Panc1 (cell line): ENCODE measurements at regions not wholly inside any gene's neighbourhood (a gene's known extent, or its start where the extent isn't known, plus 50 kb on each side); places are given as distances from the start of the nearest gene placed in this dataset.
A peak's percentile ranks its signal among the peaks of the same experiment; 100 is the strongest.

Source experiments
- ATAC-seq: fragments of 200-7000 bp; cut with Tn5 transposase; 2 replicates; pipeline ENCODE4 v1.9.1; 2020; ENCODE audit warnings: mild to moderate bottlenecking, moderate library complexity
- BruUV-seq: library from RNA; stranded (reverse); fragments of 400-500 nt; replicated peaks from 2 replicates; lab custom pipeline; 2021; lab: Mats Ljungman, UMichigan
- CTCF ChIA-PET: fragments of 300-600 bp; sonication (Branson Sonifier 250); formaldehyde crosslinking; loops from one replicate; lab custom pipeline; 2022; ENCODE audit warnings: antibody characterized with exemption; lab: Charles Lee
- POLR2A ChIA-PET: fragments of 300-600 bp; sonication (Branson Sonifier 250); formaldehyde crosslinking; loops from one replicate; lab custom pipeline; 2022; ENCODE audit warnings: antibody characterized with exemption; lab: Charles Lee
- DNase-seq: peaks from one replicate; pipeline ENCODE4 v3.0.0-alpha.2; 2010; ENCODE audit warnings: low read depth, low spot score
- H3K27ac ChIP-seq: 2 replicates; pipeline ENCODE4 v1.5.1; 2011; ENCODE audit warnings: mild to moderate bottlenecking, low read length, inconsistent platforms
- H3K27me3 ChIP-seq: fragments of 200-500 bp; sonication (Bioruptor generic); 2 replicates; pipeline ENCODE4 v1.6.0; 2014; ENCODE audit warnings: low read length, inconsistent platforms; ENCODE audit not compliant: control insufficient read depth, insufficient read depth
- H3K36me3 ChIP-seq: fragments of 200-500 bp; sonication (Bioruptor generic); 2 replicates; pipeline ENCODE4 v1.5.1; 2014; ENCODE audit warnings: inconsistent platforms, mild to moderate bottlenecking, low read length, moderate library complexity; ENCODE audit not compliant: control insufficient read depth, insufficient read depth
- H3K4me1 ChIP-seq: 2 replicates; pipeline ENCODE4 v1.5.1; 2011; ENCODE audit warnings: inconsistent platforms, mild to moderate bottlenecking, low read length, moderate library complexity; ENCODE audit not compliant: control insufficient read depth, insufficient read depth
- H3K4me3 ChIP-seq, 2 experiments: 2 replicates each; pipeline ENCODE4 v1.5.1; 2011 to 2012; ENCODE audit warnings: low read depth in 2 of 2, low read length in 2 of 2, mild to moderate bottlenecking in 2 of 2, inconsistent platforms in 1 of 2, moderate library complexity in 1 of 2
- H3K9me3 ChIP-seq: fragments of 200-500 bp; sonication (Bioruptor generic); 2 replicates; pipeline ENCODE4 v1.5.1; 2014; ENCODE audit warnings: low read depth, mild to moderate bottlenecking, inconsistent platforms, low read length, moderate library complexity; ENCODE audit not compliant: control insufficient read depth, insufficient read depth
- POLR2AphosphoS5 ChIP-seq: IDR thresholded peaks from 2 replicates; pipeline ENCODE4 v1.6.1; 2012; ENCODE audit warnings: mild to moderate bottlenecking, low read depth, low read length, moderate library complexity
- SIN3A ChIP-seq: IDR thresholded peaks from 2 replicates; pipeline ENCODE4 v1.6.1; 2012; ENCODE audit warnings: low read depth, mild to moderate bottlenecking, low read length, moderate library complexity, borderline replicate concordance; ENCODE audit not compliant: insufficient read depth
- TCF7L2 ChIP-seq: IDR thresholded peaks from 2 replicates; pipeline ENCODE4 v1.6.1; 2011; ENCODE audit warnings: mild to moderate bottlenecking, low read depth, low read length, inconsistent platforms
- in situ Hi-C: cut with HindIII; loops from 2 replicates; pipeline ENCODE4 v1.10.0; 2016; ENCODE audit warnings: low sequenced_read_pairs, low pct_unique_long_range_greater_than_20kb
- intact Hi-C: fragments of 100-400 bp; cut with micrococcal nuclease; formaldehyde crosslinking; loops from one replicate; pipeline ENCODE4 v1.10.0; 2022; ENCODE audit not compliant: unreplicated experiment
- TF ChIP-seq, protein P1 (sequence below): fragments of 450-650 bp; IDR thresholded peaks from 2 replicates; pipeline ENCODE4 v1.5.1; 2017; ENCODE audit warnings: mild to moderate bottlenecking
- TF ChIP-seq, protein P2 (sequence below), 2 experiments: IDR thresholded peaks; 2 replicates each; pipeline ENCODE4 v1.6.1; 2011 to 2012; ENCODE audit warnings: low read depth in 2 of 2, control low read depth in 1 of 2, low read length in 1 of 2, mild to moderate bottlenecking in 1 of 2, moderate library complexity in 1 of 2; ENCODE audit not compliant: insufficient read depth in 1 of 2

DNA sequence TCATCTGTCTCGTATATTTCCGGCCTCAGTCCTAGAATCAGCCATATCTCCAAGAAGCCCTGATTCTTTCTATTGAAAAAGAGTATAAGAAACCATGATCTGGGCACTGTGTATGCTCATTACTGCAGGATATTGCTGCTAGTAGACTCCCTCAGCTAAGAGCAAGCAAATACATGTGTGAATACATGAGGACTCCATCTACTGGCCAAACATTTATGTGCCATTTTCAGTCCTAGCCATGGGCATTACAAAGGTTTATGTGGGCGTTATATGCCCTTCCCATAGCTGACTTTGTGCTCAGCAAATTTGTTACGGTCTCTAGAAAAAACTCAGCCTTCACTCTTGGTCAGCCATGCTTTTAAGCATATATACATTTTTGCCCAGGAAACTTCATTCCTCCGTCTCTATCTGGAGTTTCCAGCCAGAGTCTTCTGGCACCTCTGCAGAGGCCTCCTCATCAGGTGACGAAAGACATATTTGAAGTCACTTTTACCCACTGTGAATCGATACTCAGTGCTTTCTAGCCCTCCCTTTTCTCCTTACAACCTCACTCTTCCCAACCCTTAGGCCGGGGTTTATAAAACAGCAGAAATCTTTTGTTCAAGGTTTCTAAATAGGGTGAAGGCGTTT is 1495.6 kb upstream of the CDH6 start:
- CTCF ChIA-PET: no interaction called here
- Histone ChIP-seq H3K36me3 (no peaks in the 10 kb centered on the region), H3K27me3 (no peaks in the 10 kb centered on the region), H3K9me3 (no peaks in the 10 kb centered on the region), H3K27ac (no peak overlapping the region), H3K4me3 (no peak overlapping the region), H3K4me1 (no peaks in the 10 kb centered on the region)
- POLR2A ChIA-PET: no interaction called here
- DNase-seq (peak; percentile 7), ATAC-seq (0 out of 2 replicates have a peak, but pooled peaks have one; percentile 58)
- BruUV-seq: no TSS peak
- intact Hi-C loops: no loop called here
- TF ChIP-seq, protein P1, sequence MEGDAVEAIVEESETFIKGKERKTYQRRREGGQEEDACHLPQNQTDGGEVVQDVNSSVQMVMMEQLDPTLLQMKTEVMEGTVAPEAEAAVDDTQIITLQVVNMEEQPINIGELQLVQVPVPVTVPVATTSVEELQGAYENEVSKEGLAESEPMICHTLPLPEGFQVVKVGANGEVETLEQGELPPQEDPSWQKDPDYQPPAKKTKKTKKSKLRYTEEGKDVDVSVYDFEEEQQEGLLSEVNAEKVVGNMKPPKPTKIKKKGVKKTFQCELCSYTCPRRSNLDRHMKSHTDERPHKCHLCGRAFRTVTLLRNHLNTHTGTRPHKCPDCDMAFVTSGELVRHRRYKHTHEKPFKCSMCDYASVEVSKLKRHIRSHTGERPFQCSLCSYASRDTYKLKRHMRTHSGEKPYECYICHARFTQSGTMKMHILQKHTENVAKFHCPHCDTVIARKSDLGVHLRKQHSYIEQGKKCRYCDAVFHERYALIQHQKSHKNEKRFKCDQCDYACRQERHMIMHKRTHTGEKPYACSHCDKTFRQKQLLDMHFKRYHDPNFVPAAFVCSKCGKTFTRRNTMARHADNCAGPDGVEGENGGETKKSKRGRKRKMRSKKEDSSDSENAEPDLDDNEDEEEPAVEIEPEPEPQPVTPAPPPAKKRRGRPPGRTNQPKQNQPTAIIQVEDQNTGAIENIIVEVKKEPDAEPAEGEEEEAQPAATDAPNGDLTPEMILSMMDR: peak; percentile 41; the same call in 1 of the 2 replicates
- no peak for TF ChIP-seq TCF7L2
- in situ Hi-C loops: no loop called here

- H3K4me3 ChIP-seq: no peak overlapping the region
- BruUV-seq: no TSS peak
- ChIA-PET POLR2A (no interaction called here), CTCF (interaction anchor here (0.6 kb wide), 1 partner anchor 1536 kb away, joined by 3 read pairs; no protein-coding TSS in a partner anchor)
- DNase-seq (no peak), ATAC-seq (no peak)
- H3K27ac ChIP-seq: no peak overlapping the region
- H3K36me3 ChIP-seq: no peaks in the 10 kb centered on the region
- TF ChIP-seq SIN3A (no peak), TCF7L2 (no peak), POLR2AphosphoS5 (no peak)
- TF ChIP-seq, protein P2, sequence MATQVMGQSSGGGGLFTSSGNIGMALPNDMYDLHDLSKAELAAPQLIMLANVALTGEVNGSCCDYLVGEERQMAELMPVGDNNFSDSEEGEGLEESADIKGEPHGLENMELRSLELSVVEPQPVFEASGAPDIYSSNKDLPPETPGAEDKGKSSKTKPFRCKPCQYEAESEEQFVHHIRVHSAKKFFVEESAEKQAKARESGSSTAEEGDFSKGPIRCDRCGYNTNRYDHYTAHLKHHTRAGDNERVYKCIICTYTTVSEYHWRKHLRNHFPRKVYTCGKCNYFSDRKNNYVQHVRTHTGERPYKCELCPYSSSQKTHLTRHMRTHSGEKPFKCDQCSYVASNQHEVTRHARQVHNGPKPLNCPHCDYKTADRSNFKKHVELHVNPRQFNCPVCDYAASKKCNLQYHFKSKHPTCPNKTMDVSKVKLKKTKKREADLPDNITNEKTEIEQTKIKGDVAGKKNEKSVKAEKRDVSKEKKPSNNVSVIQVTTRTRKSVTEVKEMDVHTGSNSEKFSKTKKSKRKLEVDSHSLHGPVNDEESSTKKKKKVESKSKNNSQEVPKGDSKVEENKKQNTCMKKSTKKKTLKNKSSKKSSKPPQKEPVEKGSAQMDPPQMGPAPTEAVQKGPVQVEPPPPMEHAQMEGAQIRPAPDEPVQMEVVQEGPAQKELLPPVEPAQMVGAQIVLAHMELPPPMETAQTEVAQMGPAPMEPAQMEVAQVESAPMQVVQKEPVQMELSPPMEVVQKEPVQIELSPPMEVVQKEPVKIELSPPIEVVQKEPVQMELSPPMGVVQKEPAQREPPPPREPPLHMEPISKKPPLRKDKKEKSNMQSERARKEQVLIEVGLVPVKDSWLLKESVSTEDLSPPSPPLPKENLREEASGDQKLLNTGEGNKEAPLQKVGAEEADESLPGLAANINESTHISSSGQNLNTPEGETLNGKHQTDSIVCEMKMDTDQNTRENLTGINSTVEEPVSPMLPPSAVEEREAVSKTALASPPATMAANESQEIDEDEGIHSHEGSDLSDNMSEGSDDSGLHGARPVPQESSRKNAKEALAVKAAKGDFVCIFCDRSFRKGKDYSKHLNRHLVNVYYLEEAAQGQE (IDR thresholded peaks at IDR 0.05; ENCODE audit: insufficient read depth in 1 of 2, low read depth in 2 of 2, low read length in 1 of 2): no peak
- H3K9me3 ChIP-seq: no peaks in the 10 kb centered on the region
- intact Hi-C loops: no loop called here
- no peaks in the 10 kb centered on the region for H3K27me3 ChIP-seq
- in situ Hi-C loops: no loop called here
- no peaks in the 10 kb centered on the region for H3K4me1 ChIP-seq
Observed at GRCh38 chr5:29697278-29697677, 1496.2 kb upstream of the CDH6 start.

DNA sequence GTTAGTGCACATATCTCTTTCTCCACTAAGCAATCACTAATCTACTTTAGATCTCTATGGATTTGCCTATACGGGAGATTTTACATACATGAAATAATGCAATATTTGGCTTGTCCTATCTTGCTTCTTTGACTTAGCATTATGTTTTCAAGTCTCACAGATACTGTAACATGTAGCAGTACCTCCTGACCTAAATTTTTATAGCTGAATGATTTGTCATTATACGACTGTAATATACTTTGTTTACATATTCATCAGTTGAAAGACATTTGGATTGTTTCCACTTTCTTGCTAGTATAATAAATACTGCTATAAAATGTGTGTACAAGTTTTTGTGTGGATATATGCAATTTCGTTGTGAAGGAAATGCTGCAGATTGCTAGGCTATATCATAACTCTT is 1520.8 kb upstream of the CDH6 start:
- DNase-seq (no peak), ATAC-seq (no peak)
- intact Hi-C loops (no loop called here), in situ Hi-C loops (no loop called here)
- no peaks in the 10 kb centered on the region for H3K27me3 ChIP-seq
- H3K9me3 ChIP-seq: no peaks in the 10 kb centered on the region
- no peak overlapping the region for H3K4me3 ChIP-seq
- no peak overlapping the region for H3K27ac ChIP-seq
- H3K36me3 ChIP-seq: no peaks in the 10 kb centered on the region
- no peaks in the 10 kb centered on the region for H3K4me1 ChIP-seq
- ChIA-PET POLR2A (no interaction called here), CTCF (no interaction called here)
- no TSS peak for BruUV-seq
- TF ChIP-seq POLR2AphosphoS5: no peak
- TF ChIP-seq TCF7L2: no peak
- TF ChIP-seq, protein P1: no peak
- no peak for TF ChIP-seq SIN3A
- TF ChIP-seq, protein P2 (IDR thresholded peaks at IDR 0.05; ENCODE audit: insufficient read depth in 1 of 2, low read depth in 2 of 2, low read length in 1 of 2): no peak
